Endothelial cell of hepatic sinusoid (primary cell): ENCODE measurements at regions not wholly inside any gene's neighbourhood (a gene's known extent, or its start where the extent isn't known, plus 50 kb on each side); places are given as distances from the start of the nearest gene placed in this dataset.

ENCODE experiments used
- in situ Hi-C: cut with HindIII; loops from 2 replicates; pipeline ENCODE4 v1.10.0; 2017; ENCODE audit warnings: low sequenced_read_pairs

GRCh38 chr2:136482966-136483365 is 282.4 kb upstream of the THSD7B start:
- in situ Hi-C loops, result no loop called here

GRCh38 chr2:136482006-136482405 is 283.3 kb upstream of the THSD7B start:
- in situ Hi-C loops, result no loop called here

- in situ Hi-C loops, result no loop called here
Observed at GRCh38 chr2:136479696-136480095, 285.6 kb upstream of the THSD7B start.

GRCh38 chr2:136468799-136469369 is 296.5 kb upstream of the THSD7B start:
- in situ Hi-C loops, result no loop called here

GRCh38 chr2:136452528-136452927 is 312.8 kb upstream of the THSD7B start:
- in situ Hi-C loops, result no loop called here

- in situ Hi-C loops, result no loop called here
Observed at GRCh38 chr2:136448986-136449780, 316.2 kb upstream of the THSD7B start.

GRCh38 chr2:136448432-136448831 is 316.9 kb upstream of the THSD7B start:
- in situ Hi-C loops, result no loop called here

GRCh38 chr2:136444323-136444722 is 321.0 kb upstream of the THSD7B start:
- in situ Hi-C loops, result no loop called here

GRCh38 chr2:136443661-136444060 is 321.7 kb upstream of the THSD7B start:
- in situ Hi-C loops, result no loop called here

GRCh38 chr2:136441979-136442714 is 323.2 kb upstream of the THSD7B start:
- in situ Hi-C loops, result no loop called here

GRCh38 chr2:136439064-136439676 is 321.2 kb upstream of the CXCR4 start:
- in situ Hi-C loops, result no loop called here

GRCh38 chr2:136437461-136437860 is 319.5 kb upstream of the CXCR4 start:
- in situ Hi-C loops, result no loop called here

GRCh38 chr2:136436936-136437335 is 319.0 kb upstream of the CXCR4 start:
- in situ Hi-C loops, result no loop called here

GRCh38 chr2:136434251-136434715 is 316.3 kb upstream of the CXCR4 start:
- in situ Hi-C loops, result no loop called here

- in situ Hi-C loops, result no loop called here
Observed at GRCh38 chr2:136433261-136433660, 315.3 kb upstream of the CXCR4 start.

- in situ Hi-C loops, result loop anchor here (25.0 kb wide), 1 partner anchor 1413 kb away; no protein-coding TSS in a partner anchor
Observed at GRCh38 chr2:136424112-136424511, 306.2 kb upstream of the CXCR4 start.

GRCh38 chr2:136423516-136423996 is 305.6 kb upstream of the CXCR4 start:
- in situ Hi-C loops, result loop anchor here (25.0 kb wide), 1 partner anchor 1414 kb away; no protein-coding TSS in a partner anchor

- in situ Hi-C loops, result loop anchor here (25.0 kb wide), 1 partner anchor 1415 kb away; no protein-coding TSS in a partner anchor
Observed at GRCh38 chr2:136422512-136422911, 304.6 kb upstream of the CXCR4 start.

GRCh38 chr2:136420346-136420745 is 302.4 kb upstream of the CXCR4 start:
- in situ Hi-C loops, result loop anchor here (25.0 kb wide), 1 partner anchor 1417 kb away; no protein-coding TSS in a partner anchor

- in situ Hi-C loops, result loop anchor here (25.0 kb wide), 1 partner anchor 1425 kb away; no protein-coding TSS in a partner anchor
Observed at GRCh38 chr2:136411946-136412345, 294.0 kb upstream of the CXCR4 start.

GRCh38 chr2:136410673-136411072 is 292.7 kb upstream of the CXCR4 start:
- in situ Hi-C loops, result loop anchor here (25.0 kb wide), 1 partner anchor 1427 kb away; no protein-coding TSS in a partner anchor
